ENCODE measurements at regions not wholly inside any gene's neighbourhood (a gene's known extent, or its start where the extent isn't known, plus 50 kb on each side); places are given as distances from the start of the nearest gene placed in this dataset.

GRCh38 chr3:30166535-30166934, 439.9 kb upstream of the TGFBR2 start:
- Mint-ChIP-seq H3K27me3 (ENCODE audit: low read depth) (no peaks in the 10 kb centered on the region), H3K9me3 (peaks cover 11% of the 10 kb centered on the region; the same call in 1 of the 2 replicates), H3K36me3 (0 out of 2 replicates have a peak, but pooled peaks cover 2% of the 10 kb centered on the region), H3K4me1 (peaks cover 8% of the 10 kb centered on the region), H3K4me3 (no peak overlapping the region), H3K27ac (no peak overlapping the region)
- DNase-seq (ENCODE audit: low spot score) = no peak
- no peak for TF ChIP-seq TEAD4 (CRISPR knock-in tag; IDR thresholded peaks at IDR 0.05)
- no peak for TF ChIP-seq ZNF281 (CRISPR knock-in tag; IDR thresholded peaks at IDR 0.05)
- TF ChIP-seq HMGXB4 (CRISPR knock-in tag; IDR thresholded peaks at IDR 0.05) = no peak
- TF ChIP-seq ETV6 (CRISPR knock-in tag; IDR thresholded peaks at IDR 0.05) = no peak
- TF ChIP-seq ZNF232 (CRISPR knock-in tag; IDR thresholded peaks at IDR 0.05) = no peak
- no peak for TF ChIP-seq ZNF512 (CRISPR knock-in tag; IDR thresholded peaks at IDR 0.05; ENCODE audit: borderline replicate concordance)
- no peak for TF ChIP-seq FOXJ3 (CRISPR knock-in tag; IDR thresholded peaks at IDR 0.05; ENCODE audit: borderline replicate concordance)
- TF ChIP-seq ZSCAN18 (CRISPR knock-in tag; IDR thresholded peaks at IDR 0.05) = no peak
- TF ChIP-seq GABPB1 (CRISPR knock-in tag; IDR thresholded peaks at IDR 0.05) = no peak
- TF ChIP-seq MYBL2 (CRISPR knock-in tag; IDR thresholded peaks at IDR 0.05) = no peak
- no peak for TF ChIP-seq RELA (CRISPR knock-in tag; IDR thresholded peaks at IDR 0.05; ENCODE audit: borderline replicate concordance)
- ChIA-PET CTCF (no interaction called here), POLR2A (no interaction called here)
- ATAC-seq = no peak

- ChIA-PET CTCF (interaction anchor here (1.4 kb wide), 1 partner anchor 31 kb away, joined by 4 read pairs; no protein-coding TSS in a partner anchor), POLR2A (no interaction called here)
- ATAC-seq (no peak), DNase-seq (ENCODE audit: low spot score) (no peak)
- Mint-ChIP-seq H3K4me1 (peaks cover 8% of the 10 kb centered on the region), H3K9me3 (peaks cover 11% of the 10 kb centered on the region; the same call in 1 of the 2 replicates), H3K4me3 (no peak overlapping the region), H3K36me3 (0 out of 2 replicates have a peak, but pooled peaks cover 2% of the 10 kb centered on the region), H3K27me3 (ENCODE audit: low read depth) (no peaks in the 10 kb centered on the region), H3K27ac (no peak overlapping the region)
- TF ChIP-seq SMAD4 (CRISPR knock-in tag; IDR thresholded peaks at IDR 0.05) (no peak), FOXJ3 (CRISPR knock-in tag; IDR thresholded peaks at IDR 0.05; ENCODE audit: borderline replicate concordance) (no peak), NFATC4 (CRISPR knock-in tag; IDR thresholded peaks at IDR 0.05) (no peak), ATF6 (CRISPR knock-in tag; IDR thresholded peaks at IDR 0.05) (no peak), ZNF425 (CRISPR knock-in tag; conservative IDR thresholded peaks at IDR 0.05) (no peak), AFF4 (CRISPR knock-in tag; IDR thresholded peaks at IDR 0.05; ENCODE audit: borderline replicate concordance) (no peak)
Observed at GRCh38 chr3:30167541-30168011, 438.8 kb upstream of the TGFBR2 start.
